Ascending aorta (tissue), 2 donors: ENCODE measurements at regions not wholly inside any gene's neighbourhood (a gene's known extent, or its start where the extent isn't known, plus 50 kb on each side); places are given as distances from the start of the nearest gene placed in this dataset.

ENCODE experiments used
- DNase-seq, 2 donors: peaks; one replicate each; pipeline ENCODE4 v3.0.0-alpha.2; 2019; ENCODE audit warnings: low spot score in 2 of 2
- H3K27ac ChIP-seq, 2 donors: fragments of 200-600 bp; sonication (generic); one replicate each; pipeline ENCODE4 v1.5.1; 2016 to 2017; ENCODE audit warnings: mild to moderate bottlenecking in 1 of 2
- H3K27me3 ChIP-seq: fragments of 200-600 bp; sonication (generic); one replicate; pipeline ENCODE4 v1.5.1; 2017
- H3K36me3 ChIP-seq, 2 donors: fragments of 200-600 bp; sonication (generic); one replicate each; pipeline ENCODE4 v1.5.1; 2016
- H3K4me1 ChIP-seq, 2 donors: fragments of 200-600 bp; sonication (generic); one replicate each; pipeline ENCODE4 v1.5.1; 2016 to 2017; ENCODE audit warnings: mild to moderate bottlenecking in 1 of 2
- H3K4me3 ChIP-seq, 2 donors: fragments of 200-600 bp; sonication (generic); one replicate each; pipeline ENCODE4 v1.5.1; 2016 to 2017; ENCODE audit warnings: mild to moderate bottlenecking in 1 of 2
- H3K9me3 ChIP-seq, 2 donors: fragments of 200-600 bp; sonication (generic); one replicate each; pipeline ENCODE4 v1.5.1; 2016
- CTCF ChIP-seq, 3 experiments: fragments of 200-600 bp in 2 of 3; fragments of 450-650 bp in 1 of 3; sonication (generic) in 2 of 3; IDR thresholded peaks; one replicate each; pipeline ENCODE4 v1.5.1; 2016 to 2019; ENCODE audit warnings: antibody characterized with exemption in 3 of 3, mild to moderate bottlenecking in 1 of 3, moderate library complexity in 1 of 3
- intact Hi-C: fragments of 100-400 bp; cut with DNase I; formaldehyde crosslinking; loops from one replicate; pipeline ENCODE4 v1.15.1; 2023

- Histone ChIP-seq H3K4me3 (no peak overlapping the region), H3K9me3 (no peaks in the 10 kb centered on the region), H3K27me3 (no peaks in the 10 kb centered on the region), H3K27ac (no peak overlapping the region), H3K36me3 (no peaks in the 10 kb centered on the region), H3K4me1 (no peaks in the 10 kb centered on the region)
- no peak for TF ChIP-seq CTCF (IDR thresholded peaks at IDR 0.05)
- no peak for DNase-seq
- intact Hi-C loops, result no loop called here
Measured at GRCh38 chr5:164394686-164395194, 889.3 kb downstream of the MAT2B start.

GRCh38 chr5:164412531-164412930 is 907.1 kb downstream of the MAT2B start:
- Histone ChIP-seq H3K4me3 (no peak overlapping the region), H3K36me3 (no peaks in the 10 kb centered on the region), H3K27me3 (no peaks in the 10 kb centered on the region), H3K27ac (no peak overlapping the region), H3K4me1 (no peaks in the 10 kb centered on the region), H3K9me3 (no peaks in the 10 kb centered on the region)
- intact Hi-C loops, result no loop called here
- no peak for DNase-seq
- TF ChIP-seq CTCF (IDR thresholded peaks at IDR 0.05), result no peak

GRCh38 chr5:164420161-164420560 is 914.7 kb downstream of the MAT2B start:
- no peak for DNase-seq
- Histone ChIP-seq H3K36me3 (no peaks in the 10 kb centered on the region), H3K27me3 (no peaks in the 10 kb centered on the region), H3K4me3 (no peak overlapping the region), H3K27ac (no peak overlapping the region), H3K4me1 (no peaks in the 10 kb centered on the region), H3K9me3 (peaks cover 0 to 7% of the 10 kb centered on the region in 2 donors)
- intact Hi-C loops, result no loop called here
- no peak for TF ChIP-seq CTCF (IDR thresholded peaks at IDR 0.05)

- no peaks in the 10 kb centered on the region for H3K4me1 ChIP-seq
- peaks cover 0 to 7% of the 10 kb centered on the region in 2 donors for H3K9me3 ChIP-seq
- H3K27me3 ChIP-seq, result no peaks in the 10 kb centered on the region
- intact Hi-C loops, result no loop called here
- H3K27ac ChIP-seq, result no peak overlapping the region
- no peaks in the 10 kb centered on the region for H3K36me3 ChIP-seq
- no peak for TF ChIP-seq CTCF (IDR thresholded peaks at IDR 0.05)
- H3K4me3 ChIP-seq, result no peak overlapping the region
- DNase-seq, result no peak
Measured at GRCh38 chr5:164422400-164422799, 917.0 kb downstream of the MAT2B start.

- Histone ChIP-seq H3K4me3 (no peak overlapping the region), H3K36me3 (no peaks in the 10 kb centered on the region), H3K27me3 (no peaks in the 10 kb centered on the region), H3K4me1 (no peaks in the 10 kb centered on the region), H3K9me3 (no peaks in the 10 kb centered on the region), H3K27ac (no peak overlapping the region)
- no peak for TF ChIP-seq CTCF (IDR thresholded peaks at IDR 0.05)
- intact Hi-C loops, result no loop called here
- DNase-seq, result no peak
Measured at GRCh38 chr5:164431634-164432304, 926.4 kb downstream of the MAT2B start.
